ENCODE measurements at regions not wholly inside any gene's neighbourhood (a gene's known extent, or its start where the extent isn't known, plus 50 kb on each side); places are given as distances from the start of the nearest gene placed in this dataset.
"Not testable (repeated sequence)": the region's sequence is repeated elsewhere in the genome, so short reads cannot be mapped to it uniquely, and the experiment has no call there.

DNA sequence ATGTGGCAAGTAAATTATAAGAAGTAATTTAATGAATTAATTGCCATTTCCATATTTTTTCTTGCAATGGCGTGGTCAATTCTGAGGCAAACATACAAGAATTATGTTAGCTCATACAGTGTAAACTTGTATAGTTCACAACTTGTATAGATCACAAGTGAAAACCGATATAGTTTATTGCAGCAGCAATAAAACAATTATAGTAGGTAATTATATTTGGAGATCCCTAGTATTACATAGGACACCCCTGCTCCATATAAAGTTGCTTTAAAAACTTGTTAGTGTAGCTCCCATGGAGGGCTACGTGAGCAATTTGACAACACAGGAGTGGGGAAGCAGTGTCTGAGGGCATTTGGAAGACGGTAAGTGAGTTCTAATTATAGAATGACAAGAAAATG lies 288.2 kb downstream of the SOCS6 start:
- DNase-seq (ENCODE audit: low read depth): no peak

DNA sequence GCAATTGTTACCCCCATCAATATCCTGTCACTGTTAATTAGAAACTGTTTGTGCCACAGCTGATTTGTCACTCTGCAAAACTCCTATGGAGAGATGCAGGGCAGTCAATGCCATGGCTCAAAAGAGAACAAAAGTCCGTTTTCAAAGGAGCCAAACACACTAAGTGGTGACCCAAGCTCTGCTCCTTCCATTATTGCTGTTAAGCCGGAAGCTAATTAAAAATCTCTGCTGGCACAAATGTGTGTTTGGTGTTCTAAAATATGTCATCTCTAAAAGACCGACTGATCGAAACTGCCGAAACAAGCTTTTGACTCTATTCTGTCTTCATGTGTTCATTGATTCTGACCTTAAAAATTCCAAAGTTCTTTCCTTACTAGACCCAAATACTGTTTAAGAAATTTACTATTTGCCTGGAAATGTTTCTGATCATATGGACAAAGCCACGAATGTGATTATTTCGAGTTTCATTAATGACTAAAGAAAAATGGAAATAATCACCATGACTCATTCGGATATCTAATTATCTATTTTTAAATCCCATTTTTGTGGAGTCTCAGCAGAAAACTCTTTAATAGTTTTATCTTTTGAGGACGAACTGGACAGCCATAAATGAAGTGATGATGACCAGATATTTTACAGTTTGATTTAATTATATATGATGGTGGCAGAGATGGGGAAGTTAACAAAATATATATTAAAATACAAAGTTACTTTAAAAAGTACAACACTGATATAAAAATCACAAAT lies 287.6 kb downstream of the SOCS6 start:
- DNase-seq (ENCODE audit: low read depth): no peak

DNA sequence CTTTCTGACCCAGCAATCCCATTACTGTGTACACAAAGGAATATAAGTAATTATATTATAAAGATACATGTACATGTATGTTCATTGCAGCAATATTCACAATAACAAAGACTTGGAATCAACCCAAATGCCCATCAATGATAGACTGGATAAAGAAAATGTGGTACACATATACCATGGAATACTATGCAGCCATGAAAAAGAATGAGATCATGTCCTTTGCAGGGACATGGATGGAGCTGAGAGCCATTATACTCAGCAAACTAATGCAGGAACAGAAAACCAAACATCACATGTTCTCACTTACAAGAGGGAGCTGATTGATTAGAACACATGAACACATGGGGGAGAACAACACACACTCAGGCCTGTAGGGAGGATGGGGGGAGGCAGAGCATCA lies 286.1 kb downstream of the SOCS6 start:
- DNase-seq (ENCODE audit: low read depth): not testable (repeated sequence)

DNA sequence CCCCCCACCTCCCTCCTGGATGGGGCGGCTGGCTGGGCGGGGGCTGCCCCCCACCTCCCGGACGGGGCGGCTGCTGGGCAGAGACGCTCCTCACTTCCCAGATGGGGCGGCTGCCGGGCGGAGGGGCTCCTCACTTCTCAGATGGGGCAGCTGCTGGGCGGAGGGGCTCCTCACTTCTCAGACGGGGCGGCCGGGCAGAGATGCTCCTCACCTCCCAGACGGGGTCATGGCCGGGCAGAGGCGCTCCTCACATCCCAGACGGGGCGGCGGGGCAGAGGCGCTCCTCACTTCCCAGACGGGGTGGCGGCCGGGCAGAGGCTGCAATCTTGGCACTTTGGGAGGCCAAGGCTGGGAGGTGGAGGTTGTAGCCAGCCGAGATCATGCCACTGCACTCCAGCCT lies 280.8 kb downstream of the SOCS6 start:
- DNase-seq (ENCODE audit: low read depth): not testable (repeated sequence)

DNA sequence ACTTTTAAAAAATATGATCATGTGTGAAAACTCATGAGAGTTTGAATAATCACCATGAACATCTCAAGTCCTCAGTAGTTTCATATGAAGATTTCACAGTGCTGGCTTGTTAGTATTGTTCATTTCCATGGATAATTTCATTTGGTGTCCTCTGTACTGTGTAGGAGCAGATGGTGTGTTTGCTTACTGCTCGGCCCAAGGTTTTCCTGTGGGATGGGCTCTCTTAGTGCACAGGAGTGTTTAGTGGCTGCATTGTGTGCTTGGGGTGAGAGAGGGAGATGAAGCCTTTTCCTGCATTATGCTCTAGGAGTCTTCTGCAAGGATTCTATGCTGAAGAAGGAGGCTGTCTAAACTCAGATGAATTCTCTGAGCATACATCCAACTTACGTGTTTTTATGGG lies 270.6 kb downstream of the SOCS6 start:
- DNase-seq (ENCODE audit: low read depth): no peak

DNA sequence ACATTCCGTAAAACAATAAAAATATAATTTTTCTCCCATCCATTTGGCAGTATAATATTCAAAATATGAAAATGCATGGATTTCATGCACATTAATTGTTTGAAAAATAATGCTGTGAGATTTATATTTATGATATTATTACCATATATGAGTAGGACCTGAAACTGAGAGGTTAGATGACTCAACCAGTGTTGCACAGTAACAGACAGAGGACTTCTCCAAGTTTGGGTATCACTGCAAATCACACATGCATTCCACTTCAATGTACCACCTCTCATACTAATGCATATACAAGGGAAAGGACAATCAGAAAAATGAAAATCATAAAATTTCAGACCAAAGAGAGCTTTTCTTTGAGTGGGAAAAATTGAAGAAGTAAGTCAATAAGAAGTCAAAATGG lies 269.5 kb downstream of the SOCS6 start:
- DNase-seq (ENCODE audit: low read depth): no peak

DNA sequence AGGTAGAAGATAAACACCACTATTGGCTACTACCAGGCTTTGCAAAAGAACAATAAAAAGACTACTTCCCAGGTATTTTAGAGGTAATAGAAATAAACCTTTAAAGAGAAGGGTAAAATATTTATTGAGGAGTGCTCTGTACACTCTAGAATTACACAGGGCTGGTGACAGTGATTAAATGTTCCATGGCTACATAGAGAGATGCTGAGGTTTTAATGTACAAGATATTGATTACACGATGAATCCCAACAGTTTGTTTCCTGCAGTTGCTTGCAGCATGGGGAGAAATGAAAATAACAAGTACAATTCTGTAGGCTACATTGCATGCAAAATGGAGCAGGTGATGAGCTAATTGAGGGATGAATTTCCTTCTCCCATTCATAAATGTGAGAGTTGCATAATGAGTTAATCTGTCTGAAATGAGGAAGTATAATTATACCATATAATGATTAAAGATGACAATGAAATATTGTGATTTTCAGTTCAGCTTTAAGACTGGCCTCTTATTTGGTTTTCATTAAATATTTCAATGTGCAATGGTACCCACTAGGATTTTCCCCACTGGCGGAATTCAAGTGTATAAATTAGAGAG lies 266.1 kb downstream of the SOCS6 start:
- DNase-seq (ENCODE audit: low read depth): no peak

DNA sequence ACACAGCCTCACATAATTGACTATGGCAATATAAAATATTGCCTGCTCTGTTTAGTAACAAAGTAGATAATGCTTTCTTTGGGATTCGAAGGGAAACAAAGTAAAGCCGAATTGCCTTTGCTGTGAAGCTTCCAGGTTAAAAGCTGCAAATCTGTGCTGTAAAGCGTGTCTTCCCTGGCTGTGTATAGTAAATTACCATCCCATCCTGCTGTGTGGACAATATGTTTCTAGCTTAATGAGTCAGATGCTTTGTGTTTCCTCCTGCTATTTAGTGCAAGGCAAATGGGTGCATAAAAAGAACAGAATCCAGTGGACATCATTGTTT lies 265.1 kb downstream of the SOCS6 start:
- DNase-seq (ENCODE audit: low read depth): no peak

DNA sequence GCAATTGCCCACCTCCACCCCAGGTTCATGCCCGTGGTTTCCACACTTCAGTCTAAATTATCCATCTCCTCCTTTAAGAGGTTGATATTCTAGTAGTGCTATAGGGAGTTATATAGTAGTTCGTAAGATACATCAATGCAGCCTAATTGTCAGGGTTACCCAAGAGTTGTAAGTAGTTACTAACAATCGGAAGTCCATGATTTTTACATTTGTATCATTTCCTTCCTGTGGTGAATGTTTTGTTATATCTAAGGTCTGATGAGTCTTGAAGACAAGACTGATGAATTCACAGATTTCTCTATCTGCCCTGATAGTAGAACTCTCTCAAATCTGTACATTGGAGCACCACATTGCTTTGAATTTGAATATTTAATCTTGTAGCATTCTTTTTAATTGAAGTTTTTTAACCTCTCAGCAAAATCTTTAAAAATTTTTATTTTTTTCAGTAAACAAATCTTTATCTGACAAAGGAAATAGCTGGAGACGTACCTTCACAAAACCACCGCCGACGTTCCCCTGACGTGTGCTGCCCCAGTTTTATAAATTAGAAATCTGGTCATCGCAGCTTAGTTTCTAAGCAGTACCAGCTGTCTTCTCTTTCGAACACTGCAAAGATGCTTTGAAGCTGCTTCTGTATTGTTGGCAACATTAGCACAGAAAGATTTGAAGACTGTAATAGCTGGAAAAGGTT lies 264.5 kb downstream of the SOCS6 start:
- no peak for DNase-seq (ENCODE audit: low read depth)

DNA sequence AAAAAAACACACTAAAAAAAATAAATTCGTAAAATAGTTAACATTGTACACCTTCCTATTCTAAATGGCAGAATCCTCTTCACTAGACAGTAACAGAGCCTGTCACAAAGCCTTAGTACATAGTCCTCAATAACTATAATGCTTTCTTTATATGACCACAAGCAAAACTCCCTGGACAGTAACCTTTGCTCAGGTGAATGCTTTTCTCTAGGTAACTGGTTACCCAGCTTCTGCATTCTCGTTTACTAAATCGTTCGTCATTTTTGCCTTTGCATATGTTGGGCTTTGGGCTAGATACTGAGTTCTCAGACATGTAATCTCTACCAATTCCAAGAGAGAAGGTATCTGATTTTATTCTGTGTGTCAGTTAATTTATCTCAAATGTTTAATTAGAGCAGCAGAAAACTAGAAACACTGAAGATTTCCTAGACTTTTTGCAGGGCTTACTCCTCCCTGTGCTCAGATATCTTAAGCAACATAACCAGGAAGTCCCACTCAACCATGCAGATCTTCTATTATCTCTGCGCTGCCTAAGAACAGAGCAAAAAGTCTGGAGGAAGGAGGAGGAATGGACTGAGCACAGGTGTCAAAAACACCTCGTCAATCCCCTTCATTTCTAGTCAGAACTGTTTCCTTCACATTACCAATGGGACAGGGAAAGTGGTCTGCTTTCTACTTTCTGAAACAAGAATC lies 247.7 kb downstream of the SOCS6 start:
- no peak for DNase-seq (ENCODE audit: low read depth)

DNA sequence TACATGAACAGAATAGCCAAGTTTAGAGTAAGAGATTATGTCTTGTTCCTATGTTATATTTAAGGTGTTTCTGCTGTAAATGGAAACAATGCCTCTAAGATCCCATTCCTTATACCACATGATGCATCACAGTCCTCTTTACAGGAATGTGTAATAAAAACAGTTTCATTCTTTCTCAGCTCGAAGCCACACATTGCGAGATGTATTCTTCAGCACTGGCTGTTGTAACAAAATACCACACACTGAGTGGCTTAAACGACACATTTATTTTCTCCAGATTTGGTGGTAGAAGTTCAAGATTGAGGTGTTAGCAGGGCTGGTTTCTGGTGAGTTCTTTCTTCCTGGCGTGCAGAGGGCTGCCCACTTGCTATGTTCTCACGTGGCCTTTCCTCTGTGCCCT lies 246.2 kb downstream of the SOCS6 start:
- DNase-seq (ENCODE audit: low read depth): no peak

DNA sequence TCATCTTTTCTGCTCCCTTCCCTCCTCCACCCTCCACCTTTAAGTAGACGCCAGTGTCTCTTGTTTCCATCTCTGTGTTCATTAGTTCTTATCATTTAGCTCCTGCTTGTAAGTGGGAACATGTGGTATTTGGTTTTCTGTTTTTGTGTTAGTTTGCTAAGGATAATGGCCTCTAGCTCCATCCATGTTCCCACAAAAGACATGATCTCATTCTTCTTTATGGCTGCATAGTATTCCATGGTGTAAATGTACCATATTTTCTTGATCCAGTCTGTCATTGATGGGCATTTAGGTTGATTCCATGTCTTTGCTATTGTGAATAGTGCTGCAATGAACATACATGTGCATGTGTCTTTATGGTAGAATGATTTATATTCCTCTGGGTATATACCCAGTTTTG lies 236.5 kb downstream of the SOCS6 start:
- not testable (repeated sequence) for DNase-seq (ENCODE audit: low read depth)

DNA sequence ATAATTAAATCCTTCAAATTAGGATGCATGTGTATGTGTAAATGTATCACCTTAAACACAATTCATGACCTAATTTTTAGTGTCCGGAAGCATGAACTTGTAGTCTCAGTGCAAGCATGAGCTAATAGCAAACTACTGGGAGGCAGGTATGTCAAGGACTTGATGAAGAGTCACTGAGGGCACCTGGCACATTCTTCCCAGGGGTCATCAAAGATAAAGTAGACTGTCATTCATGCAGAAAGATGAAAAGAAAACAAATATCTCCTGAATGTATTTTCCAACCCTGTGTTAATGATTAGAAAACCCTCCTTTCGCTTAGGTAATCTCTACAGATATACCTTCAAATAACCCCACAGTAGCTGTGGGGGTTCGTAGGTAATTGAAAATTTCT lies 234.9 kb downstream of the SOCS6 start:
- no peak for DNase-seq (ENCODE audit: low read depth)

DNA sequence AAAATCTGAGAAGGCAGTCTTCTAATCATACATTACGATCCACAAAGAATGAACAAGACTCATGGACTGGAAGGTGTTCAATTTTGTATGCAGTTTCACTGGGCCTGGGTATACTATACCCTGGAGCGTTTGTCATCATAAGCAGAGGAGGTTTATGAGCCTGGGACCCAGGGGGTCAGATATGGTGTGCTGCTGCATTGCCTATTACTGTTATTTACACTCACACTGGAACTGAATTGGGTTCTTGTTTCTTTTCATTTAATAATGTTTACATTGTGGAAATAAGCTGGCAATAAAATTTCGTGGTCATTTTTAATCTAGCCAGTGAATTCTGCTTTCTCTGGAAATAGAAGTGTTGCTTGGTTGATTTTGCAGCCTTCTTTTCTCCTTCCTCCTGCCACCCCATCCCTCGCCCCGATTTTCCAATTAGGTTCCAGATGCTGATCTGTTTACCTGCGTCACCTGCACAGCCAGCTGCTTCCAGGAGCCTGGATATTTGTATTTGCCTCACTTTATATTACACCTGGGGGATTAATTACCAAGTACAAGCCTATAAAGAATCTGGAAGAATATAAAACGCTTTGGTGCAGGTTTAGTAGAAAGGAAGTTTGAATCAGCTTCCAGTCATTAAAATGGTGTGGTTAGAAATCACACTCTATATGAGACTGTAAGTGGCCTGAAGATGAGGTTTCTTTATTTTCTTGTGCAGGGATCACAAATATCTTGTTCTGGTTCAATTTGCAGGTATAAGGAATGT lies 234.4 kb downstream of the SOCS6 start:
- DNase-seq (ENCODE audit: low read depth): no peak

DNA sequence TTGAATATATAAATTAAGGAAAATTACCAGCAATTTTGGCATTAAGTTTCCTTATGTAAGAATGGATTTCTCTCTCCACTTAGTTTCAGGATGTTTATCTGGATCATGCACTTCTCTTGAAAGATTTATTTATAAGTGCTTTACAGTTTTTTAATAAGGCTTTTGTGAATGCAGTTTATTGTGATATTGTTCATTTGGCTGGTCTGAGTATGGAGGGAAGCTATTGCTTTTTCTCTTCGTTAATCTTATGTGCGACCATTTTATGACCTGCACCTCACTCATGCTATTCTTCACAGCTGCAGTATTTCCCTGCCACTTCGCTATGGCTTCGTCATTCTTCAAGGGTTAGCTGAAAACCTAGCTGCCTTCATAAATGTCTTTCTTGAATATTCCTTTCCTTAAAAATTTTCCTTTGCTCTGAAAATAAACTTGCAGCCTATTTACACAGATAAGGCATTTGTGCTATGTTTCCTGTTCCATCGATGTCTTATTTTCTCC lies 233.4 kb downstream of the SOCS6 start:
- DNase-seq (ENCODE audit: low read depth): no peak

DNA sequence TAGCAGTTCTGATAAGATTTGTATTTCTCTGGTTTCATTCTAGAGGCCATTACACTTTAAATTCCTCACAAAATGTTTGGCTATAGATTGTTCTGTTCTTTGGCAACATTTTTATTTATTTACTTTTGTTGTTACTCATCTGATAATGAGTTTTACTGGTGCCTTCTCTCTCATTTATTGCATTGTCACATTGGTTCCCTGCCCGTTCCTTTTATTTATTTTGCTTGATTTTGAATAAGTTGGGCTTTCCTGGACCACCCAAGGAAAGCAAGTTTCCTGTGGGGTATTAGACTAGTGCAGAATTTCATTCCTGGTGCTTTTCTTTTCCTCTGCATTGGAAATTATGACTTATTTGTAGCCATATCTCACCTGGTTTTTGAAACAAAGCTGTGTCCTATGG lies 232.0 kb downstream of the SOCS6 start:
- no peak for DNase-seq (ENCODE audit: low read depth)

DNA sequence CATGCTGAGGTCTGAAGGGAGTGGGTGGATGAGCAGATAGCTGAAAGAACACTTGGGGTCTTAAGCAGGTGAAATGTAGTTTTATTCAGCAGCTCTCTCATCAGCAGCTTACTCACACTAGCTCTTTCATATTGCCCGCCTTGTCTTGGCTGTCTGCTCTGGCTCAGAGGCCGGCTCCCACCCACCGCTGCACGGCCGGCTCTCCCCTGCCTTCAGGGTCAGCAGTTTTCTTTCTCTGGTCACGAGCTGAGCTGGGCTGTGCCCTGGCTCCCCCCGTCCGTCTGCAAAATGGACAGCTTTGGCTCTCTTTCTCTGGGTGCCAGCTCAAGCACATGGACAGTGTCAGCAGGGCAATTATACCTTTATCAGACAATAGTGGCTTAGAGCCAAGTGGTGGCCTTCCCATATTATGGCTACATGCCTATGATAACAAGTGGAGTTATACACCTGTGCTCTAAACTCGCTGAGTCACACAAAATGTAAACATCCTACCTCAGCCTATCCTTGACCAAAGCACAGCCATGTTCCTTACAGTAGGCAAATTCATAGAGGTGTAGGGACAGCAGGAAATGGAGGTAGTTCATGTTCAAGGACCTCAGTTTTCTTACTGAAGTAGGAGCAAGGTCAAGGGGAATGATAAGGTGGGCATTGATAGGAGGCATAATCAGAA lies 224.8 kb downstream of the SOCS6 start:
- DNase-seq (ENCODE audit: low read depth): no peak

DNA sequence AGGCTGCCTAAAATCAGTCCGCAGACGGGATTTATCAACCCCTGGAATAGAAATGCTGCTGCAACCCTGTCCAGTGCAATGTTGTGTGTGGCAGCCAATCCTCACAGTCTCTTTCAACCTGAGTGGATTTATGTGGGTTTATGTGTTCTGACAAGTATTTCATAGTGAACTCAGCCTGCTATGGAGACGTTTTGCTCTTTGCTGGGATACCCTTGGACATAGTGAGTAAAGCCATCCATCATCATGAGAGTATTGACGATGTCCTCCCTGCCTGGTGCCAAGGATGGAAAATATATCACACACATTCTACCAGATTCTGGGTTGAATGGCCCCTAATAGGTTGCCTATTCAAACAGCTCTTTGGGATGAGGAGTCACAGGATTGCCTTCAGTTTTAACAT lies 219.1 kb downstream of the SOCS6 start:
- no peak for DNase-seq (ENCODE audit: low read depth)

DNA sequence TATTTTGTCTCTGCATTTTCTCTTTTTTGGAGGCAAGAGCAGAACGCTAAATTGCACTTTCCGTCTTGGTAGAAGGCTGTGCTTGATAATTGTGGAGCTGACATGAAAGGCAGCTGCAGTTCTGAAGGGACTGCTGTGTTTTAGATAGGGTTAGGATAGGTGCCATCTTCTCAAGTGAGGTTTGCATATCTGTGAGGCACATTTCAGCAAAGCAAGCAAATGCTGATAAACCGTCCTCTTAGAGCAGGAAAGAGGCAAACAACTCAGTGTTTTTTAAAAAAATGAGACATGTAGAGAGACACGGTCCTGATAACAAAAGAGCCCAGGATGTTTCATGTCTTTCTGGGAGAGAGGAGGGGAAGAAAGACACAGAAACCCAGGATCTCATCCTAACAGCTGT lies 217.7 kb downstream of the SOCS6 start:
- DNase-seq (ENCODE audit: low read depth): no peak

DNA sequence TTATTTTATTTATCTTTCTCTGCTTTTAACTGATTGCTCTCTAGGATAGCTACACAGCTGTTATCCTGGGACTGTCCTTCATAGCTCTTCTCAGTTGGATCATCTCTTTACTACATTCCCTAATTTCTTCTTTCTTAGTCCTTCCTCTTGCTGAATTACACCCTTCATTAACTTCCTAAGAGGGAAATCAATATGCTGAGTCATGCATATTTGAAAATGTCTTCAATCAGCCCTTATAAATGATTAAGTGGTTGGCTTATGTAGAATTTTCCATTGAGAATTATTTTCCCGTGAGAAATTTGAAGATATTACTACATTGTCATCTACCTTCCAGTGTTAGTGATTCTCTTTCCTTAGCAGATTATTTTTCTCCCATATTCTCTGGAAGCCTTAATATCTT lies 214.2 kb downstream of the SOCS6 start:
- DNase-seq (ENCODE audit: low read depth): no peak

DNA sequence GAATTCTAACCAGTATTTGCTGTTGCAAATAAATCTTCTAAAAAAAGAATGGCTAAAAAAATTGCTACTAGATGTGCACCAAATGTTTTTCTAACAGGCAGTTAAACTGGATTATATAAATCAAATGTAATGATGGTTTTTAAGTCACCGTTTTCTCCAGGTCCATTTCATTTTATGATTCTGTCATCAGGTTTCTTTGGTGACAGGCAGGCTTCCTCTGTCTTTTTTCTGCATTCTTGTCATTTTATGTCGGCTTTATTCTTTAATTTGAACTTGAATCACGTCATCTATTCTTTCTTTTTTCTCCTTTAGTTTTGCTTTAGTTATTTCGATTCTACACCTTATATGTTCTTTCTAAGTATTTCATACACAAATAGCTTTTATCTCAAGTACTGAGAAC lies 212.5 kb downstream of the SOCS6 start:
- no peak for DNase-seq (ENCODE audit: low read depth)

DNA sequence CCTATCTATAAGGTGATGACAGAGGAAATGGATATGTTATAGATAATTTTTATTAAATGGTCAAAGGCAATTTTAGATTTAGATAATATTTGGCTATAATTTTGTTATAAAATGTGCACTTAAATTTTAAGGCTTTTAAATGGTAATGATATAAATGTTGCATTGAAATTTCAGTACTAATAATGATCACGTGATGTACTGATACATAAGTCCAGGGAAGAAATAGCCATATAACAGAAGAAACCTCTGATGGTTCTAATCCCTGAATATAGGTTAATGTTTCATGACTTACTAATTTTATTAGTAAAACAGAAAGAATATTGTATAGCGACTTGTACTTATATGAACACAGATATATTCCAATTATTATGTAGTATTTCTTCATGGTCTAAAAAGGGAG lies 211.9 kb downstream of the SOCS6 start:
- no peak for DNase-seq (ENCODE audit: low read depth)
